K562 (cell line): ENCODE measurements at regions not wholly inside any gene's neighbourhood (a gene's known extent, or its start where the extent isn't known, plus 50 kb on each side); places are given as distances from the start of the nearest gene placed in this dataset.

Experiments
- ATAC-seq: fragments of 200-7000 bp; cut with Tn5 transposase; 3 replicates; pipeline ENCODE4 v1.9.1; 2020; ENCODE audit warnings: moderate library complexity
- BruUV-seq: library from RNA; stranded (reverse); fragments of 400-500 nt; replicated peaks from 2 replicates; lab custom pipeline; 2021; lab: Mats Ljungman, UMichigan
- CTCF ChIA-PET: fragments of 300-600 bp; formaldehyde crosslinking; extraction: SDS; loops from one replicate; lab custom pipeline; 2021; ENCODE audit warnings: low intra/inter-chr PET ratio; lab: Yijun Ruan, JAX
- POLR2A ChIA-PET: fragments of 300-600, 350-650 bp; sonication (Branson Sonifier 250); formaldehyde crosslinking; extraction: SDS; loops from one replicate; lab custom pipeline; 2021; ENCODE audit warnings: antibody characterized with exemption, inconsistent platforms; lab: Yijun Ruan, JAX
- DNase-seq, 4 experiments: peaks; one replicate each; pipeline versions ENCODE4 v3.0.0 to v3.0.0-alpha.2; 2011 to 2018; ENCODE audit warnings: low spot score in 3 of 4, mixed read lengths in 3 of 4; ENCODE audit errors: extremely low read depth in 1 of 4
- FAIRE-seq: peaks from 2 replicates; lab custom pipeline; 2011; peaks lifted over from hg19 to GRCh38; lab: Jason Lieb, UNC
- H2AFZ ChIP-seq: 2 replicates; pipeline ENCODE4 v1.6.0; 2011; ENCODE audit warnings: low read depth, low read length, control low read depth, inconsistent platforms
- H3K27ac ChIP-seq: fragments of 200-600 bp; 3 replicates; pipeline ENCODE4 v1.8.0; 2011; ENCODE audit warnings: low read depth, mild to moderate bottlenecking, control low read depth, inconsistent platforms, low read length, moderate library complexity, mixed read lengths; ENCODE audit errors: extremely low read depth
- H3K27me3 ChIP-seq, 2 experiments: fragments of 300-600 bp in 1 of 2; 2 replicates in 1 of 2; 3 replicates in 1 of 2; pipeline versions ENCODE4 v1.6.0 to v1.8.0; 2011; ENCODE audit warnings: inconsistent platforms in 2 of 2, low read length in 2 of 2, mild to moderate bottlenecking in 1 of 2, mixed read lengths in 1 of 2, moderate library complexity in 1 of 2; ENCODE audit not compliant: control insufficient read depth in 2 of 2, insufficient read depth in 2 of 2
- H3K36me3 ChIP-seq: fragments of 300-600 bp; 3 replicates; pipeline ENCODE4 v1.8.0; 2011; ENCODE audit warnings: mild to moderate bottlenecking, low read length, inconsistent platforms; ENCODE audit not compliant: control insufficient read depth, insufficient read depth
- H3K4me1 ChIP-seq, 2 experiments: fragments of 200-600 bp in 1 of 2; replicated peaks in 1 of 2; 2 replicates in 1 of 2; 3 replicates in 1 of 2; pipeline versions ENCODE4 v1.5.1 to v1.8.0; 2011; ENCODE audit warnings: inconsistent platforms in 2 of 2, low read length in 2 of 2, mild to moderate bottlenecking in 1 of 2, mixed read lengths in 1 of 2, moderate library complexity in 1 of 2; ENCODE audit not compliant: control insufficient read depth in 2 of 2, insufficient read depth in 2 of 2
- H3K4me2 ChIP-seq: 2 replicates; pipeline ENCODE4 v1.6.1; 2011; ENCODE audit warnings: low read length, control low read depth, inconsistent platforms, mixed read lengths; ENCODE audit not compliant: insufficient read depth
- H3K4me3 ChIP-seq: fragments of 200-600 bp; sonication (generic), shearing (Covaris generic); 2 replicates; pipeline ENCODE4 v1.5.1; 2016; ENCODE audit warnings: control low read depth, inconsistent platforms
- H3K79me2 ChIP-seq: fragments of 200-600 bp; 3 replicates; pipeline ENCODE4 v1.8.0; 2011; ENCODE audit warnings: low read length, inconsistent platforms; ENCODE audit not compliant: control insufficient read depth, insufficient read depth
- H3K9ac ChIP-seq, 2 experiments: 2 replicates each; pipeline versions ENCODE4 v1.6.0 to v1.6.1; 2011; ENCODE audit warnings: low read depth in 2 of 2, low read length in 2 of 2, control low read depth in 1 of 2, inconsistent platforms in 1 of 2, mild to moderate bottlenecking in 1 of 2, mixed read lengths in 1 of 2; ENCODE audit not compliant: insufficient read depth in 1 of 2
- H3K9me1 ChIP-seq: one replicate; pipeline ENCODE4 v1.6.0; 2011; ENCODE audit warnings: inconsistent platforms, mild to moderate bottlenecking, low read length, moderate library complexity; ENCODE audit not compliant: control insufficient read depth, insufficient read depth
- H3K9me3 ChIP-seq: replicated peaks from 2 replicates; pipeline ENCODE4 v1.5.1; 2011; ENCODE audit warnings: low read depth, low read length, inconsistent platforms; ENCODE audit not compliant: control insufficient read depth, insufficient read depth
- H4K20me1 ChIP-seq: replicated peaks from 2 replicates; pipeline ENCODE4 v1.6.1; 2011; ENCODE audit warnings: low read length, inconsistent platforms, mixed read lengths; ENCODE audit not compliant: control insufficient read depth, insufficient read depth
- ADNP ChIP-seq: fragments of 200-800 bp; sonication (Bioruptor generic); IDR thresholded peaks from 2 replicates; pipeline ENCODE4 v1.6.1; 2016; ENCODE audit warnings: missing genetic modification characterization, missing compliant biosample characterization
- ARID3B ChIP-seq: fragments of 250-450 bp; sonication (Bioruptor Pico); IDR thresholded peaks from 2 replicates; pipeline ENCODE4 v1.4.0; 2020; ENCODE audit warnings: borderline replicate concordance
- ATF3 ChIP-seq, 2 experiments: fragments of 450-650 bp in 1 of 2; sonication (generic) in 1 of 2; formaldehyde crosslinking in 1 of 2; IDR thresholded peaks in 1 of 2; conservative IDR thresholded peaks in 1 of 2; 2 replicates each; pipeline versions ENCODE4 v1.6.1 to v1.8.1; 2016 to 2023; ENCODE audit warnings: mild to moderate bottlenecking in 2 of 2, moderate library complexity in 2 of 2, inconsistent platforms in 1 of 2, missing genetic modification reagents in 1 of 2
- ATF4 ChIP-seq: fragments of 450-650 bp; formaldehyde crosslinking; IDR thresholded peaks from 2 replicates; pipeline ENCODE4 v1.4.0; 2022; ENCODE audit warnings: mild to moderate bottlenecking, moderate library complexity
- CBFB ChIP-seq: sonication (generic); formaldehyde crosslinking; IDR thresholded peaks from 2 replicates; pipeline ENCODE4 v1.4.0; 2020; ENCODE audit warnings: mild to moderate bottlenecking, missing genetic modification reagents
- CGGBP1 ChIP-seq: fragments of 250-450 bp; sonication (Bioruptor Pico); IDR thresholded peaks from 2 replicates; pipeline ENCODE4 v1.9.0; 2021; ENCODE audit warnings: mild to moderate bottlenecking
- ETS1 ChIP-seq: conservative IDR thresholded peaks from 2 replicates; pipeline ENCODE4 v1.6.1; 2011; ENCODE audit warnings: low read depth, mild to moderate bottlenecking, low read length; ENCODE audit not compliant: control insufficient read depth
- ETV5 ChIP-seq: sonication (generic); formaldehyde crosslinking; IDR thresholded peaks from 2 replicates; pipeline ENCODE4 v1.4.0; 2020; ENCODE audit warnings: low read depth, mild to moderate bottlenecking, missing genetic modification reagents
- JUND ChIP-seq, 2 experiments: IDR thresholded peaks; 2 replicates in 1 of 2; 3 replicates in 1 of 2; pipeline ENCODE4 v1.6.1; 2011; ENCODE audit warnings: borderline replicate concordance in 2 of 2, low read depth in 2 of 2, low read length in 2 of 2, improper control_type of control experiment in 1 of 2, missing biosample characterization in 1 of 2, missing genetic modification characterization in 1 of 2, missing genetic modification reagents in 1 of 2
- KHSRP ChIP-seq: fragments of 450-650 bp; IDR thresholded peaks from 2 replicates; pipeline ENCODE4 v1.6.1; 2017
- KLF16 ChIP-seq: IDR thresholded peaks from 2 replicates; pipeline ENCODE4 v1.6.1; 2016; ENCODE audit warnings: antibody characterized with exemption
- MECOM ChIP-seq: fragments of 250-450 bp; sonication (Bioruptor Pico); IDR thresholded peaks from 2 replicates; pipeline ENCODE4 v1.8.0; 2022; ENCODE audit warnings: inconsistent platforms
- NR3C1 ChIP-seq: sonication (generic); formaldehyde crosslinking; IDR thresholded peaks from 2 replicates; pipeline ENCODE4 v1.8.1; 2022; ENCODE audit warnings: missing genetic modification reagents
- TCF3 ChIP-seq: sonication (generic); formaldehyde crosslinking; IDR thresholded peaks from 2 replicates; pipeline ENCODE4 v1.4.0; 2020; ENCODE audit warnings: mild to moderate bottlenecking, missing genetic modification reagents
- ZNF347 ChIP-seq: fragments of 450-650 bp; formaldehyde crosslinking; IDR thresholded peaks from 2 replicates; pipeline ENCODE4 v1.4.0; 2020; ENCODE audit warnings: low read depth, mild to moderate bottlenecking, moderate library complexity
- ZNF436 ChIP-seq: fragments of 250-450, 450-650 bp; sonication (Bioruptor Pico); formaldehyde crosslinking; IDR thresholded peaks from 2 replicates; pipeline ENCODE4 v1.7.0; 2020; ENCODE audit warnings: mild to moderate bottlenecking
- WGBS: fragments of 100-300 bp; shearing (Covaris generic); methylation state at CpG from one replicate; pipeline ENCODE4 v1.1.6; 2016; ENCODE audit warnings: low coverage, mixed read lengths; ENCODE audit not compliant: insufficient coverage; ENCODE audit errors: missing lambda C conversion rate; 5-methylcytosine and 5-hydroxymethylcytosine counted together
- in situ Hi-C: fragments of 300-500 bp; cut with MboI; formaldehyde crosslinking; loops from 4 replicates; pipeline ENCODE4 v1.15.0; 2018; ENCODE audit warnings: inconsistent platforms, mixed read lengths
- intact Hi-C: fragments of 100-400 bp; cut with micrococcal nuclease; formaldehyde crosslinking; loops from 2 replicates; pipeline ENCODE4 v1.14.2; 2022

GRCh38 chr4:110296892-110297291 lies 98.5 kb upstream of the ELOVL6 start (continued):
- TF ChIP-seq ETS1 (no peak), KLF16 (no peak), CBFB (CRISPR knock-in tag) (no peak), TCF3 (CRISPR knock-in tag) (no peak), KHSRP (no peak)
- TF ChIP-seq, all 486 proteins: peak for 0

- no peak for FAIRE-seq
- Histone ChIP-seq H3K4me3 (no peak overlapping the region), H3K4me2 (no peak overlapping the region), H3K27me3 (peaks cover 16 to 46% of the 10 kb centered on the region in 2 experiments), H3K79me2 (no peaks in the 10 kb centered on the region), H3K9ac (no peak overlapping the region), H3K4me1 (no peaks in the 10 kb centered on the region), H3K27ac (no peak overlapping the region), H3K36me3 (no peaks in the 10 kb centered on the region), H3K9me1 (no peaks in the 10 kb centered on the region), H2AFZ (no peak overlapping the region), H3K9me3 (no peaks in the 10 kb centered on the region), H4K20me1 (no peaks in the 10 kb centered on the region)
- ChIA-PET POLR2A (interaction anchor here (0.6 kb wide), 1 partner anchor 68 kb away, joined by 4 read pairs; no protein-coding TSS in a partner anchor), CTCF (no interaction called here)
- ATAC-seq, result no peak
- intact Hi-C loops (no loop called here), in situ Hi-C loops (no loop called here)
- no peak for DNase-seq
- 3% methylated on average over 7 of the region's 7 CpGs for WGBS
- BruUV-seq, result no TSS peak
- TF ChIP-seq ADNP (tag), result peak; percentile 21; the same call in 1 of the 2 replicates
- TF ChIP-seq ETV5 (CRISPR knock-in tag), result no peak
- no peak for TF ChIP-seq ZNF347
- TF ChIP-seq ARID3B (CRISPR knock-in tag), result no peak
- no peak for TF ChIP-seq ATF4 (CRISPR knock-in tag)
- TF ChIP-seq ATF3 (IDR thresholded peaks at IDR 0.05), result peak; percentile 48; the same call in 1 of the 2 replicates
- TF ChIP-seq ATF3 (CRISPR knock-in tag; conservative IDR thresholded peaks at IDR 0.05), result no peak
- no peak for TF ChIP-seq ZNF436
- no peak for TF ChIP-seq MECOM (CRISPR knock-in tag)
- TF ChIP-seq JUND (IDR thresholded peaks at IDR 0.05; ENCODE audit: borderline replicate concordance, low read depth, low read length), result peak; percentile 23; the same call in 1 of the 2 replicates
- TF ChIP-seq JUND (tag; IDR thresholded peaks at IDR 0.05; ENCODE audit: borderline replicate concordance, low read depth, low read length), result 0 out of 3 replicates have a peak, but pooled peaks have one; percentile 27
- no peak for TF ChIP-seq CGGBP1 (CRISPR knock-in tag)
- TF ChIP-seq NR3C1 (CRISPR knock-in tag), result no peak
These were observed 95.8 kb upstream of the ELOVL6 start for GRCh38 chr4:110294165-110294564.
